GM19023 (cell line): ENCODE measurements at regions not wholly inside any gene's neighbourhood (a gene's known extent, or its start where the extent isn't known, plus 50 kb on each side); places are given as distances from the start of the nearest gene placed in this dataset.
"Not testable (repeated sequence)": the region's sequence is repeated elsewhere in the genome, so short reads cannot be mapped to it uniquely, and the experiment has no call there.

ENCODE experiments used
- ATAC-seq: cut with Tn5 transposase; IDR thresholded peaks from one replicate; pipeline ENCODE4 v1.9.1; 2021; ENCODE audit warnings: mild to moderate bottlenecking, moderate library complexity; ENCODE audit not compliant: unreplicated experiment

- ATAC-seq = no peak
Measured at GRCh38 chr7:12456506-12456905, 52.8 kb upstream of the VWDE start.

DNA sequence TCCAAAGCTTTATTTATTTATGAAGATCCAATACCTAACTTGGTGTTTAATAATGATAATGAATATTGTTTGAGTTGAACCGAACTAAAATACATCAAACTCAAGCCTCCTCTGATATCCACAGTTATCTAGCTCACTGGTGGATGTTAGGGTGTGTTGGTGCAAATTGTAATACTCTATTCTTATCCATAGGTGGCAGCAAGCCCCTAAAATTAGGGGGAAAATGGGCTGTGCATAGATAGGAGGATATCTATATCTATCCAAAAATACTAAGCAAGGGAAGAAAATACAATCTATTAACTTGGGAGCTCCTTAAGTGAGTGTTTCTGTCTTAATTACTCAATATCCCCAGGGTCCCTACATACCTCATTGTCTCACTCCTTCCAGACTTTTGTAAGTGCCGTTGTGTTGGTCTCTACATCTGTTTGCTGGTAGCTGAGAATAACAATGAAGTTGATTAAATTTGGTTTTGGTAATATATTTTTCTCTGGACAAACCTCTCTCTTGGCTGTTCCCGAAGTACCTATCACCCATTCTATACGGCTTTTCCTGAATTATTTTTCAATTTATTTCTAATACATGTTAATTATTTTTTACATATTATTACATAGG, 55.0 kb upstream of the VWDE start:
- ATAC-seq = peak; percentile 99

- no peak for ATAC-seq
Measured at GRCh38 chr7:12467837-12468236, 64.2 kb upstream of the VWDE start.

- ATAC-seq = no peak
Measured at GRCh38 chr7:12469568-12469967, 65.9 kb upstream of the VWDE start.

DNA sequence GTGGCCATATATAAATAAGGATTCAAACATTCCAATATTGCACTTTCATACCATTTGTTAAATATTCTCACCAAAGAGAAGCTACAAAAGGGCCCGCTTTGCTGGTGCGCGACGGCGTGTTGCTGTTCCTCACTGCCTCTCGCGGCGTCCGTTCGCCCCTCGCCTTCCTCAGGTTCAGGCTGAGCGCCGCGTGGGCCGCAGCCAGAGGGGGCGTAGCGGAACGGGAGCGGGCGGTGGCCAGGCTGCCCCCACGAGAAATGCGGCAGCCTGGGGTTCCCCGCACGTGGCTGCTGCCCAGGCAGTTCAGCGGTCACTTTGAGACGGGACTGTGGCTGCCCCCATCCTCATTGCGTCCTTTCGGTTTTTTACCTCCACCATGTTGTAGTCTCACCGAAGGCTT, 67.3 kb upstream of the VWDE start:
- no peak for ATAC-seq

DNA sequence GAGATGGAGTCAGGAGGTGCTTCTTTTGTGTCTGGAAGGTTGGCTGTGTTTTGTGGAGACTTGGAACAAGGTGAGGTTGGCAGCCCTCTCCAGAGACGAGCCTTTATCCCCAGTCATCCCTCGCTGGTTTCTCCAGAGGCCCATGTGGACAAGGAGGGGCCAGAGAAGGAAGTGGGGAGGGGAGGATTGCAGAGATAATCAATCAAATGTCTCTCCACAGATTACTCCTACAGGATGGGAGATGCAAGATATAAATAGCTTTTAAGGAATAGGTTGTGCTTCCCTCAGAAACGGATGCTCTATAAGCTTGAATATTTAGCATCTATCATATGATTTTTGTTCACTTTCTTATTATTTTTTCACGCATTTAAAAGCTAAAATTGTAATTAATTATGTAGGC, 70.4 kb upstream of the VWDE start:
- ATAC-seq = no peak

GRCh38 chr7:12475362-12476063, 71.8 kb upstream of the VWDE start:
- no peak for ATAC-seq

DNA sequence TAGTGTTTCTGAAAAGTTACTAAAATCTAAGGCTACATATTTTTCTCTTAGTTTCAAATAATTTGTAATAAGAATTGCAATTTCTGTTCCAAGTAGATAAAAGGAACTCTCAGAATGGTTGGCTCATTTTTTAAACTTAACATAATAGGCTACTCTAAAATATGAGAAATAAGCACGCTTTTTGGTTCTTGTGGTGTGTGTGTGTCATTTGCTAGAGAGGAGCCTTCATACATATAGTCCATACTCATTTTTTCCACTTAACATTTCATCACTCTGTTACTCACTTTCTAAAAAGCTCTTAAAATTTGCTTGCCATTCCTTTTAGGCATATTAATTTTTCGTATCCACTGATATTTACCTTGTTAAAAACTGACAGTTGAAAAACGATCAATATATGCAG, 74.0 kb upstream of the VWDE start:
- no peak for ATAC-seq

GRCh38 chr7:12481722-12482121, 78.1 kb upstream of the VWDE start:
- peak; percentile 79 for ATAC-seq

GRCh38 chr7:12485845-12486244, 82.2 kb upstream of the VWDE start:
- no peak for ATAC-seq

DNA sequence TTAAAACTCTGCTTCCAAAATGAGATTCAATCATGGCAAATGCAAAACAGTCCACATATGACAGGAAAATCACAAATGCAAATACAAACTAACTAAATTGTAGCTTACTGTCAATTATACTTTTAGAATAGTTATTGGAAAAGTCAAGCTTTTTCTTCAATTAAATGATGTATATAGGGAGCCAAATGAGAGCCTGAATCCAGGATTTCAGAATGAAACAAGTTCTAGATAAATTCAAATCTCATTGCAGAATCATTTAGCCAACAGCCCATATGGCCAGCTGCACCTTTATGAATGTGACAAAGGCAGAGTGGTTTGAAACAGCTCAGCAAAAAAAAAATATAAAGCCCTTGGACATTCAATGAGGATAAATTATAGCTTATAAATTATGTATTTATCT, 82.2 kb upstream of the SCIN start:
- ATAC-seq = no peak

GRCh38 chr7:12490107-12490688, 80.3 kb upstream of the SCIN start:
- ATAC-seq = no peak

DNA sequence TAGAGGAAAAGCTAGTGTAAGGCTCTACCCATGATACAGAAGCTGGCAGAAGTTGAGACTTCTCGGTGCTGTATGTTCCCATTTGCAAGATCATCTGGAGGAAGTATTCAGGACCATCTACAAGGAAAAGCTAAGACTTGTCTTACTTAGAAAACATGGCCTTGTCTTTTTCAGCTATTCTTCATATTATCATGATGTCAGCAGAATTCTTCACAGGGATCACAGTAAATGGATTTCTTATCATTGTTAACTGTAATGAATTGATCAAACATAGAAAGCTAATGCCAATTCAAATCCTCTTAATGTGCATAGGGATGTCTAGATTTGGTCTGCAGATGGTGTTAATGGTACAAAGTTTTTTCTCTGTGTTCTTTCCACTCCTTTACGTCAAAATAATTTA, 79.6 kb upstream of the SCIN start:
- no peak for ATAC-seq

- ATAC-seq = no peak
Measured at GRCh38 chr7:12491526-12491925, 79.0 kb upstream of the SCIN start.

GRCh38 chr7:12493407-12493806, 77.1 kb upstream of the SCIN start:
- ATAC-seq = no peak

DNA sequence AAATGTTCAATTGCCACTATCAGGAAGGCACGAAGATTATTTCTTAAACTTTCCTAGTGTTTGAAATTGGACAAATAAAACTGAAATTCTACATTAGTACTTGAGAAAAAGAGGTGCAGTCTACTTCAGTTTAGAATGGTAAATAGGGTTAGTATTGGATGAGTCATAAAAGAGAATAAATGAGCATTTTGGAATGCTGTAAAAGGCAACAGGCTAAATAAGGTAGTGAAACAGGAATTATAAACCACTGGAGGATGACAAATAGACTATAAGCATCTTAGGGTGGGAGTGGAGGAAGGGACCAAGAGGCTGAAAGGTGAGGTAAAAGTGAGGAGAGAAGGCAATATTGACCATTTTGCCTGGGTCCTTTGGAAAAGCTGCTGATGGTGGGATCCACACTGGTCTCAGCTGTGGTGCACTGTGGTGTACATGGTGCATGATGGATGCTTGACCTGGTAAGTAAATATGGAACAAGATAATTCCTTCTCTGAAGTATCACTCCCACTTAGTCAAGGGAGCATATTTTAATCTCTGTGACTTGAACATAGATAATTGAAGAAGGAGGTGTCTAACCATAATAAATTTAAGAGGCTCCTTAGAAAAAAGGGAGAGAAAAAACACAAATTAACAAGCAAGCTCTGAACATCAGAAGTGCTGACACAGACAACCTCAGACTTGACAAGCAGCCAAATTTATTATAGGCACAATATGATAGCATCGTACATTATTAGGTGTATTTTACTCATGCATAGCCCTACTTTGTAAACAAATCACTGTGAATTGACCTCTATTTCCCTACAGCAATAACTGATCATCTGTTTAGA, 76.4 kb upstream of the SCIN start:
- ATAC-seq = no peak

DNA sequence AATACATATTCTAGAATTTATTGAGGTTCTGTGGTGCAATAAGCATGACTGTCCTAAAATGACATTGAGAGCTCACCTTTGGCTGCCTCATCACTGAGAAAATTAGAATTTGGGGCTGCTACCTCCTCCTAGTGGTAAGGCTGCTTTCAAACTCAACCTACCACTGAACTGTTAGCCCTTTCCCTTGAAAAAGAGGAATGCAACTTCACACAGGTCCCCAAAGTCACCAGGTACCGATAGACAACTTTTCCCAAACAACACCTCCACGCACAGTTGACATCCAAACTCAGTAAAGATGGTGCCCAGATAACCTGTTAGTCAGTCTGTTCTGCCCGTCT, 75.9 kb upstream of the SCIN start:
- no peak for ATAC-seq

- not testable (repeated sequence) for ATAC-seq
Measured at GRCh38 chr7:12496901-12497674, 73.4 kb upstream of the SCIN start.

GRCh38 chr7:12504149-12504548, 66.4 kb upstream of the SCIN start:
- no peak for ATAC-seq

DNA sequence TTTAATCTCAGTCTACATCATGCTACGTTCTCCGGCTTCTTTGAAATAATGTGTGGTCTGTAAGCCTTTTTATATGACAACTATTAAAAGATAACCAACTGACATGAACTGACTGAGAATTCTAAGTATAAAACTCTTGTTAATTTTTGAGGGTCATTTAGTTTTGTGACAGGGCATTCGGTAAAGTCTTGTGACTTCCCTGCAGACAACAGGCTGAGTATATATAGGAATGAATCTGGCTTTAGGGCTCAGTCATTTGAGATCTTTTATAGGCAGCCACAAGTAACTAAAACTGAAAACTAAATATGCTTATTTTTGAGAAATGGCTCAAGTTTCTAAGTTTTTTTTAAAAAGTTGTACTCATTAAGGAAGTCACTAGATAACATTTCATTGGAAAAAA, 62.5 kb upstream of the SCIN start:
- ATAC-seq = no peak

DNA sequence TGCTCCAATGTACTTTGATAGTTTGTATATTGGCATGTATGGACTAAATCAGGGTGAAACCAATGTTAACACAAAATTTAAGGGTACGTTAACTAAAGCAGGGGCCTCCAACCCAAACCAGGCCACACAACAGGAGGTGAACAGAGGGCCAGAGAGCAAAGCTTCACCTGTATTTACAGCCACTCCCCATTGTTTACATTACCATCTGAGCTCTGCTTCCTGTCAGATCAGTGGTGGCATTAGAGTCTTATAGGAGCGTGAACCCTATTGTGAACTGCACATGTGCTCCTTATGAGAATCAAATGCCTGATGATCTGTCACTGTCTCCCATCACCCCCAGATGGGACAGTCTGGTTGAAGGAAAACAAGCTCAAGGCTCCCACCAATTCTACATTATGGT, 62.0 kb upstream of the SCIN start:
- ATAC-seq = no peak
